HS-5 (cell line): ENCODE measurements at regions not wholly inside any gene's neighbourhood (a gene's known extent, or its start where the extent isn't known, plus 50 kb on each side); places are given as distances from the start of the nearest gene placed in this dataset.

Source experiments
- DNase-seq: peaks from one replicate; pipeline ENCODE4 v3.0.0-alpha.2; 2012; ENCODE audit warnings: low read depth

- DNase-seq = no peak
Observed at GRCh38 chr11:20250644-20251247, 90.5 kb upstream of the DBX1 start.

- no peak for DNase-seq
Observed at GRCh38 chr11:20249796-20250195, 89.5 kb upstream of the DBX1 start.

- DNase-seq = no peak
Observed at GRCh38 chr11:20249378-20249777, 89.1 kb upstream of the DBX1 start.

GRCh38 chr11:20248871-20249270, 88.6 kb upstream of the DBX1 start:
- no peak for DNase-seq

GRCh38 chr11:20248121-20248772, 88.0 kb upstream of the DBX1 start:
- no peak for DNase-seq

- no peak for DNase-seq
Observed at GRCh38 chr11:20247591-20248007, 87.3 kb upstream of the DBX1 start.

GRCh38 chr11:20243974-20244373, 83.7 kb upstream of the DBX1 start:
- no peak for DNase-seq

- DNase-seq = no peak
Observed at GRCh38 chr11:20238712-20239111, 78.4 kb upstream of the DBX1 start.

GRCh38 chr11:20235164-20235563, 74.9 kb upstream of the DBX1 start:
- DNase-seq = no peak

GRCh38 chr11:20227631-20228030, 67.4 kb upstream of the DBX1 start:
- DNase-seq = no peak

- no peak for DNase-seq
Observed at GRCh38 chr11:20226933-20227332, 66.7 kb upstream of the DBX1 start.

- DNase-seq = no peak
Observed at GRCh38 chr11:20221566-20221965, 61.3 kb upstream of the DBX1 start.

- no peak for DNase-seq
Observed at GRCh38 chr11:20213790-20214189, 53.5 kb upstream of the DBX1 start.

GRCh38 chr11:20211691-20212090, 51.4 kb upstream of the DBX1 start:
- no peak for DNase-seq
